Neutrophil (primary cell): ENCODE measurements at regions not wholly inside any gene's neighbourhood (a gene's known extent, or its start where the extent isn't known, plus 50 kb on each side); places are given as distances from the start of the nearest gene placed in this dataset.
"Not testable (repeated sequence)": the region's sequence is repeated elsewhere in the genome, so short reads cannot be mapped to it uniquely, and the experiment has no call there.

Experiments
- H3K27ac ChIP-seq: fragments of 200-600 bp; sonication (generic); 2 replicates; pipeline ENCODE4 v1.5.1; 2016; ENCODE audit warnings: mild to moderate bottlenecking, moderate library complexity
- H3K27me3 ChIP-seq: fragments of 200-600 bp; sonication (generic); 2 replicates; pipeline ENCODE4 v1.6.0; 2016; ENCODE audit warnings: mild to moderate bottlenecking
- H3K36me3 ChIP-seq: fragments of 200-600 bp; sonication (generic); 2 replicates; pipeline ENCODE4 v1.5.1; 2017
- H3K4me1 ChIP-seq, 2 experiments: fragments of 200-600 bp in 1 of 2; sonication (generic) in 1 of 2; 1 replicate in 1 of 2; 2 replicates in 1 of 2; pipeline versions ENCODE4 v1.5.1 to v1.6.1; 2013 to 2016; ENCODE audit warnings: low read depth in 1 of 2, low read length in 1 of 2, mild to moderate bottlenecking in 1 of 2, moderate library complexity in 1 of 2; ENCODE audit not compliant: control insufficient read depth in 1 of 2, insufficient read depth in 1 of 2
- H3K4me3 ChIP-seq, 2 experiments: fragments of 200-600 bp in 1 of 2; sonication (generic) in 1 of 2; 1 replicate in 1 of 2; 2 replicates in 1 of 2; pipeline ENCODE4 v1.5.1; 2013 to 2016; ENCODE audit warnings: low read depth in 1 of 2, low read length in 1 of 2, mild to moderate bottlenecking in 1 of 2, moderate library complexity in 1 of 2
- H3K9me3 ChIP-seq: fragments of 200-600 bp; sonication (generic); 2 replicates; pipeline ENCODE4 v1.5.1; 2016
- CTCF ChIP-seq: fragments of 200-600 bp; sonication (generic); IDR thresholded peaks from 2 replicates; pipeline ENCODE4 v1.5.1; 2016; ENCODE audit warnings: antibody characterized with exemption

- no peaks in the 10 kb centered on the region for H3K27me3 ChIP-seq
- no peaks in the 10 kb centered on the region for H3K4me1 ChIP-seq
- no peak overlapping the region for H3K4me3 ChIP-seq
- no peak for TF ChIP-seq CTCF
- H3K27ac ChIP-seq = no peak overlapping the region
- H3K9me3 ChIP-seq = no peaks in the 10 kb centered on the region
- H3K36me3 ChIP-seq = no peaks in the 10 kb centered on the region
Observed at GRCh38 chr9:75671354-75671753, 219.1 kb upstream of the PCSK5 start.

GRCh38 chr9:75672478-75672877 is 218.0 kb upstream of the PCSK5 start:
- Histone ChIP-seq H3K27me3 (no peaks in the 10 kb centered on the region), H3K9me3 (no peaks in the 10 kb centered on the region), H3K4me1 (no peaks in the 10 kb centered on the region), H3K27ac (no peak overlapping the region), H3K36me3 (no peaks in the 10 kb centered on the region), H3K4me3 (no peak overlapping the region)
- no peak for TF ChIP-seq CTCF

- H3K27ac ChIP-seq = no peak overlapping the region
- no peaks in the 10 kb centered on the region for H3K27me3 ChIP-seq
- no peak overlapping the region for H3K4me3 ChIP-seq
- H3K36me3 ChIP-seq = no peaks in the 10 kb centered on the region
- no peaks in the 10 kb centered on the region for H3K4me1 ChIP-seq
- TF ChIP-seq CTCF = no peak
- no peaks in the 10 kb centered on the region for H3K9me3 ChIP-seq
Observed at GRCh38 chr9:75683591-75683990, 206.9 kb upstream of the PCSK5 start.

- no peaks in the 10 kb centered on the region for H3K27me3 ChIP-seq
- H3K36me3 ChIP-seq = no peaks in the 10 kb centered on the region
- TF ChIP-seq CTCF = no peak
- H3K4me1 ChIP-seq = no peaks in the 10 kb centered on the region
- no peak overlapping the region for H3K27ac ChIP-seq
- no peaks in the 10 kb centered on the region for H3K9me3 ChIP-seq
- H3K4me3 ChIP-seq = no peak overlapping the region
Observed at GRCh38 chr9:75685062-75685461, 205.4 kb upstream of the PCSK5 start.

GRCh38 chr9:75687359-75687953 is 203.0 kb upstream of the PCSK5 start:
- Histone ChIP-seq H3K27ac (no peak overlapping the region), H3K4me1 (no peaks in the 10 kb centered on the region), H3K4me3 (no peak overlapping the region)

GRCh38 chr9:75690551-75690950 is 199.9 kb upstream of the PCSK5 start:
- H3K4me1 ChIP-seq, H3K4me3 ChIP-seq, H3K9me3 ChIP-seq, H3K27ac ChIP-seq, H3K27me3 ChIP-seq, H3K36me3 ChIP-seq: not testable (repeated sequence)

More at GRCh38 chr9:75687359-75687953, 203.0 kb upstream of the PCSK5 start:
- H3K9me3 ChIP-seq = no peaks in the 10 kb centered on the region
- no peak for TF ChIP-seq CTCF
- no peaks in the 10 kb centered on the region for H3K36me3 ChIP-seq
- no peaks in the 10 kb centered on the region for H3K27me3 ChIP-seq
